HL-60 (cell line): ENCODE measurements at regions not wholly inside any gene's neighbourhood (a gene's known extent, or its start where the extent isn't known, plus 50 kb on each side); places are given as distances from the start of the nearest gene placed in this dataset.

Experiments
- CTCF ChIP-seq: IDR thresholded peaks from one replicate; pipeline ENCODE4 v1.5.1; 2011; ENCODE audit warnings: low read length, control low read depth, inconsistent platforms; ENCODE audit not compliant: insufficient read depth
- GABPA ChIP-seq: IDR thresholded peaks from 2 replicates; pipeline ENCODE4 v1.6.1; 2012; ENCODE audit warnings: low read depth
- POLR2AphosphoS5 ChIP-seq: IDR thresholded peaks from 2 replicates; pipeline ENCODE4 v1.6.1; 2012; ENCODE audit warnings: low read depth
- SPI1 ChIP-seq: IDR thresholded peaks from 2 replicates; pipeline ENCODE4 v1.6.1; 2012; ENCODE audit warnings: low read depth, mild to moderate bottlenecking, borderline replicate concordance
- TF ChIP-seq, protein P1 (sequence below): IDR thresholded peaks from 2 replicates; pipeline ENCODE4 v1.6.1; 2012; ENCODE audit warnings: low read depth; ENCODE audit not compliant: insufficient replicate concordance

DNA sequence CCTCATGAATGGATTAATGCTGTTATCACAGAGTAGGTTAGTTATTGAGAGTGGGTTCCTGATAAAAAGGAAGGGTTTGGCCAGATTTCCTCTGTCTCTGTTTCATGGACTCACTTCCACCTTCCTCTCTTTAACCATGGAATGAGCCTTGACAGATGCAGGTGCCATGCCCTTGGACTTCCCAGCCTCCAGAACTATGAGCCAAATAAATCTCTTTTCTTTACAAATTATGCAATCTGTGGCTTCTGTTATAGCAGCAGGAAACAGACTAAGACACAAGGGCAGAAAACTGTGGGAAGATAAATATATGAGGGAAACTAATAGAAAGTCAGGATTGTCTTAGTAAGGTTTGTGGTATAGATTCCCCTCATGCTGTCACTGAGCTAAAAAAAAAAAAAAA lies 106.5 kb downstream of the QRSL1 start:
- TF ChIP-seq CTCF (no peak), POLR2AphosphoS5 (no peak), GABPA (no peak), SPI1 (no peak)
- TF ChIP-seq, protein P1, sequence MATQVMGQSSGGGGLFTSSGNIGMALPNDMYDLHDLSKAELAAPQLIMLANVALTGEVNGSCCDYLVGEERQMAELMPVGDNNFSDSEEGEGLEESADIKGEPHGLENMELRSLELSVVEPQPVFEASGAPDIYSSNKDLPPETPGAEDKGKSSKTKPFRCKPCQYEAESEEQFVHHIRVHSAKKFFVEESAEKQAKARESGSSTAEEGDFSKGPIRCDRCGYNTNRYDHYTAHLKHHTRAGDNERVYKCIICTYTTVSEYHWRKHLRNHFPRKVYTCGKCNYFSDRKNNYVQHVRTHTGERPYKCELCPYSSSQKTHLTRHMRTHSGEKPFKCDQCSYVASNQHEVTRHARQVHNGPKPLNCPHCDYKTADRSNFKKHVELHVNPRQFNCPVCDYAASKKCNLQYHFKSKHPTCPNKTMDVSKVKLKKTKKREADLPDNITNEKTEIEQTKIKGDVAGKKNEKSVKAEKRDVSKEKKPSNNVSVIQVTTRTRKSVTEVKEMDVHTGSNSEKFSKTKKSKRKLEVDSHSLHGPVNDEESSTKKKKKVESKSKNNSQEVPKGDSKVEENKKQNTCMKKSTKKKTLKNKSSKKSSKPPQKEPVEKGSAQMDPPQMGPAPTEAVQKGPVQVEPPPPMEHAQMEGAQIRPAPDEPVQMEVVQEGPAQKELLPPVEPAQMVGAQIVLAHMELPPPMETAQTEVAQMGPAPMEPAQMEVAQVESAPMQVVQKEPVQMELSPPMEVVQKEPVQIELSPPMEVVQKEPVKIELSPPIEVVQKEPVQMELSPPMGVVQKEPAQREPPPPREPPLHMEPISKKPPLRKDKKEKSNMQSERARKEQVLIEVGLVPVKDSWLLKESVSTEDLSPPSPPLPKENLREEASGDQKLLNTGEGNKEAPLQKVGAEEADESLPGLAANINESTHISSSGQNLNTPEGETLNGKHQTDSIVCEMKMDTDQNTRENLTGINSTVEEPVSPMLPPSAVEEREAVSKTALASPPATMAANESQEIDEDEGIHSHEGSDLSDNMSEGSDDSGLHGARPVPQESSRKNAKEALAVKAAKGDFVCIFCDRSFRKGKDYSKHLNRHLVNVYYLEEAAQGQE = no peak
